ENCODE measurements at regions not wholly inside any gene's neighbourhood (a gene's known extent, or its start where the extent isn't known, plus 50 kb on each side); places are given as distances from the start of the nearest gene placed in this dataset.

- peaks cover under 1 to 4% of the 10 kb centered on the region in 2 experiments; a peak in 1 of 4 replicates for H3K9me3 ChIP-seq (ENCODE audit: control insufficient read depth in 1 of 2, insufficient read depth in 1 of 2, low read depth in 1 of 2, low read length in 2 of 2)
- H3K9me2 ChIP-seq (ENCODE audit: insufficient read depth), result no peaks in the 10 kb centered on the region
- POLR2A ChIA-PET, result no interaction called here
- no peak overlapping the region for H3K4me2 ChIP-seq (ENCODE audit: low read length)
- H3K27me3 ChIP-seq (ENCODE audit: insufficient read depth, low read length), result no peaks in the 10 kb centered on the region
- TF ChIP-seq CTCF (IDR thresholded peaks at IDR 0.05 in 2 of 3, conservative IDR thresholded peaks at IDR 0.05 in 1 of 3; ENCODE audit: borderline replicate concordance in 1 of 3, insufficient read depth in 1 of 3, low read depth in 2 of 3, low read length in 2 of 3), result no peak
- DNase-seq (ENCODE audit: low read depth, low spot score) (no peak), ATAC-seq (no peak)
- H3K4me3 ChIP-seq (replicated peaks in 1 of 2; ENCODE audit: low read depth in 1 of 2, low read length in 2 of 2), result no peak overlapping the region
- H3K4me1 ChIP-seq (ENCODE audit: control insufficient read depth in 1 of 2, insufficient read depth in 2 of 2, low read length in 2 of 2), result no peaks in the 10 kb centered on the region
- no TSS peak for BruUV-seq (replicated peaks)
- CTCF ChIA-PET, result no interaction called here
- H3K9ac ChIP-seq (ENCODE audit: low read length), result no peak overlapping the region
- no peaks in the 10 kb centered on the region for H3K79me2 ChIP-seq (ENCODE audit: insufficient read depth, low read length)
- no peaks in the 10 kb centered on the region for H4K20me1 ChIP-seq (ENCODE audit: insufficient read depth)
- no peak overlapping the region for H3K27ac ChIP-seq (ENCODE audit: low read depth, low read length)
- no peaks in the 10 kb centered on the region for H3K36me3 ChIP-seq (ENCODE audit: control insufficient read depth in 1 of 2, insufficient read depth in 2 of 2, low read length in 2 of 2)
- intact Hi-C loops (cut with micrococcal nuclease), result no loop called here
- RAD21 ChIA-PET (ENCODE audit: low non-redundant PET in 1 of 2, low total read pairs in 2 of 2, uncharacterized antibody in 2 of 2, unreplicated experiment in 2 of 2), result no interaction called here
- H2AFZ ChIP-seq (ENCODE audit: low read depth, low read length, poor library complexity, severe bottlenecking), result no peak overlapping the region
Observed at GRCh38 chr6:106855117-106855516, 119.4 kb downstream of the CD24 start.

- Histone ChIP-seq H3K27ac (ENCODE audit: low read depth, low read length) (no peak overlapping the region), H3K9ac (ENCODE audit: low read length) (no peak overlapping the region), H3K36me3 (ENCODE audit: control insufficient read depth in 1 of 2, insufficient read depth in 2 of 2, low read length in 2 of 2) (no peaks in the 10 kb centered on the region), H3K27me3 (ENCODE audit: insufficient read depth, low read length) (no peaks in the 10 kb centered on the region), H3K4me3 (replicated peaks in 1 of 2; ENCODE audit: low read depth in 1 of 2, low read length in 2 of 2) (no peak overlapping the region), H3K4me2 (ENCODE audit: low read length) (no peak overlapping the region), H2AFZ (ENCODE audit: low read depth, low read length, poor library complexity, severe bottlenecking) (no peak overlapping the region), H3K79me2 (ENCODE audit: insufficient read depth, low read length) (no peaks in the 10 kb centered on the region), H3K4me1 (ENCODE audit: control insufficient read depth in 1 of 2, insufficient read depth in 2 of 2, low read length in 2 of 2) (no peaks in the 10 kb centered on the region), H4K20me1 (ENCODE audit: insufficient read depth) (no peaks in the 10 kb centered on the region), H3K9me2 (ENCODE audit: insufficient read depth) (no peaks in the 10 kb centered on the region), H3K9me3 (ENCODE audit: control insufficient read depth in 1 of 2, insufficient read depth in 1 of 2, low read depth in 1 of 2, low read length in 2 of 2) (0 out of 4 replicates have a peak, but pooled peaks cover 0 to 4% of the 10 kb centered on the region in 2 experiments)
- ChIA-PET POLR2A (no interaction called here), CTCF (no interaction called here), RAD21 (ENCODE audit: low non-redundant PET in 1 of 2, low total read pairs in 2 of 2, uncharacterized antibody in 2 of 2, unreplicated experiment in 2 of 2) (no interaction called here)
- ATAC-seq (no peak), DNase-seq (ENCODE audit: low read depth, low spot score) (no peak)
- BruUV-seq (replicated peaks), result no TSS peak
- intact Hi-C loops (cut with micrococcal nuclease), result no loop called here
- TF ChIP-seq ZBTB33 (IDR thresholded peaks at IDR 0.05; ENCODE audit: extremely low read depth, insufficient replicate concordance, low read length), result no peak
- no peak for TF ChIP-seq ZFX (IDR thresholded peaks at IDR 0.05)
- TF ChIP-seq CBX3 (IDR thresholded peaks at IDR 0.05; ENCODE audit: low read depth), result no peak
- TF ChIP-seq SP1 (IDR thresholded peaks at IDR 0.05; ENCODE audit: low read depth), result no peak
- TF ChIP-seq POLR2AphosphoS5 (IDR thresholded peaks at IDR 0.05; ENCODE audit: low read depth, low read length), result no peak
- TF ChIP-seq FOSL1 (IDR thresholded peaks at IDR 0.05; ENCODE audit: low read depth), result no peak
- TF ChIP-seq POLR2A (IDR thresholded peaks at IDR 0.05; ENCODE audit: borderline replicate concordance, extremely low read depth, insufficient read depth, insufficient read length), result no peak
- TF ChIP-seq REST (IDR thresholded peaks at IDR 0.05; ENCODE audit: low read depth), result no peak
- TF ChIP-seq MAX (IDR thresholded peaks at IDR 0.05), result no peak
- no peak for TF ChIP-seq EGR1 (IDR thresholded peaks at IDR 0.05; ENCODE audit: low read depth)
- TF ChIP-seq ATF3 (IDR thresholded peaks at IDR 0.05), result no peak
- TF ChIP-seq ELF1 (IDR thresholded peaks at IDR 0.05; ENCODE audit: borderline replicate concordance, low read depth), result no peak
Observed at GRCh38 chr6:106849676-106850332, 124.7 kb downstream of the CD24 start.
